IMR-90 (cell line): ENCODE measurements at regions not wholly inside any gene's neighbourhood (a gene's known extent, or its start where the extent isn't known, plus 50 kb on each side); places are given as distances from the start of the nearest gene placed in this dataset.
A peak's percentile ranks its signal among the peaks of the same experiment; 100 is the strongest.

Source experiments
- ATAC-seq: fragments of 200-7000 bp; cut with Tn5 transposase; 2 replicates; pipeline ENCODE4 v1.9.1; 2020; ENCODE audit warnings: low read depth, mild to moderate bottlenecking, moderate library complexity
- BruUV-seq: library from RNA; stranded (reverse); fragments of 400-500 nt; replicated peaks from 2 replicates; lab custom pipeline; 2021; lab: Mats Ljungman, UMichigan
- CTCF ChIA-PET: fragments of 300-600 bp; formaldehyde crosslinking; extraction: SDS; loops from one replicate; lab custom pipeline; 2021; ENCODE audit warnings: antibody characterized with exemption; lab: Yijun Ruan, JAX
- POLR2A ChIA-PET: fragments of 300-600 bp; sonication (Branson Sonifier 250); formaldehyde crosslinking; loops from one replicate; lab custom pipeline; 2022; ENCODE audit warnings: antibody characterized with exemption; ENCODE audit not compliant: unreplicated experiment; lab: Charles Lee
- DNase-seq: peaks from one replicate; pipeline ENCODE4 v3.0.0; 2013
- H2AFZ ChIP-seq: replicated peaks from 2 replicates; pipeline ENCODE3; 2013; ENCODE audit warnings: low read length, mild to moderate bottlenecking; ENCODE audit not compliant: poor library complexity
- H2AK5ac ChIP-seq: 2 replicates; pipeline ENCODE4 v1.6.1; 2013; ENCODE audit warnings: low read depth, low read length, inconsistent platforms
- H2AK9ac ChIP-seq: replicated peaks from 2 replicates; pipeline ENCODE3; 2013; ENCODE audit warnings: mild to moderate bottlenecking, low read depth, low read length, moderate library complexity; ENCODE audit not compliant: poor library complexity
- H2BK120ac ChIP-seq: 2 replicates; pipeline ENCODE4 v1.6.1; 2013; ENCODE audit warnings: low read depth, low read length, inconsistent platforms
- H2BK15ac ChIP-seq: 3 replicates; pipeline ENCODE4 v1.6.1; 2013; ENCODE audit warnings: low read depth, low read length, inconsistent platforms
- H2BK20ac ChIP-seq: 2 replicates; pipeline ENCODE4 v1.6.1; 2013; ENCODE audit warnings: low read depth, mild to moderate bottlenecking, inconsistent platforms, low read length, moderate library complexity
- H2BK5ac ChIP-seq: 2 replicates; pipeline ENCODE4 v1.6.1; 2013; ENCODE audit warnings: mild to moderate bottlenecking, low read depth, low read length, inconsistent platforms; ENCODE audit not compliant: poor library complexity, severe bottlenecking
- H3K14ac ChIP-seq: replicated peaks from 2 replicates; pipeline ENCODE4 v1.6.1; 2013; ENCODE audit warnings: low read depth, low read length, inconsistent platforms
- H3K18ac ChIP-seq: 2 replicates; pipeline ENCODE4 v1.6.1; 2013; ENCODE audit warnings: low read depth, low read length, control low read depth
- H3K23ac ChIP-seq: 2 replicates; pipeline ENCODE4 v1.6.1; 2013; ENCODE audit warnings: low read depth, low read length, inconsistent platforms
- H3K27ac ChIP-seq: 2 replicates; pipeline ENCODE4 v1.5.1; 2013; ENCODE audit warnings: mild to moderate bottlenecking, control low read depth, low read length; ENCODE audit not compliant: insufficient read depth
- H3K27me3 ChIP-seq: 2 replicates; pipeline ENCODE4 v1.6.1; 2013; ENCODE audit warnings: low read length; ENCODE audit not compliant: control insufficient read depth, insufficient read depth
- H3K36me3 ChIP-seq: 2 replicates; pipeline ENCODE4 v1.6.1; 2013; ENCODE audit warnings: low read length, mixed read lengths; ENCODE audit not compliant: control insufficient read depth, insufficient read depth
- H3K4ac ChIP-seq: 2 replicates; pipeline ENCODE4 v1.6.1; 2013; ENCODE audit warnings: low read depth, low read length, inconsistent platforms
- H3K4me1 ChIP-seq: 2 replicates; pipeline ENCODE4 v1.6.1; 2013; ENCODE audit warnings: low read length, mixed read lengths; ENCODE audit not compliant: control insufficient read depth, insufficient read depth
- H3K4me2 ChIP-seq: 2 replicates; pipeline ENCODE4 v1.6.1; 2013; ENCODE audit warnings: low read depth, mild to moderate bottlenecking, control low read depth, low read length, moderate library complexity
- H3K4me3 ChIP-seq: 2 replicates; pipeline ENCODE4 v1.5.1; 2013; ENCODE audit warnings: low read depth, mild to moderate bottlenecking, control low read depth, low read length, moderate library complexity; ENCODE audit not compliant: insufficient read depth
- H3K56ac ChIP-seq: 2 replicates; pipeline ENCODE4 v1.6.1; 2013; ENCODE audit warnings: low read length, inconsistent platforms; ENCODE audit not compliant: insufficient read depth; ENCODE audit errors: extremely low read depth
- H3K79me1 ChIP-seq, 2 experiments: 2 replicates each; pipeline ENCODE4 v1.6.1; 2013; ENCODE audit warnings: low read length in 2 of 2, inconsistent platforms in 1 of 2, low read depth in 1 of 2
- H3K9ac ChIP-seq: 2 replicates; pipeline ENCODE4 v1.6.1; 2013; ENCODE audit warnings: low read depth, low read length, control low read depth
- H3K9me1 ChIP-seq: 2 replicates; pipeline ENCODE4 v1.6.1; 2013; ENCODE audit warnings: low read length, inconsistent platforms; ENCODE audit not compliant: insufficient read depth
- H3K9me3 ChIP-seq: 2 replicates; pipeline ENCODE4 v1.6.1; 2013; ENCODE audit warnings: low read length; ENCODE audit not compliant: control insufficient read depth, insufficient read depth
- H4K20me1 ChIP-seq: 2 replicates; pipeline ENCODE4 v1.6.1; 2013; ENCODE audit warnings: low read length, inconsistent platforms; ENCODE audit not compliant: insufficient read depth
- H4K5ac ChIP-seq: 2 replicates; pipeline ENCODE4 v1.6.1; 2013; ENCODE audit warnings: mild to moderate bottlenecking, low read depth, low read length, control low read depth
- H4K8ac ChIP-seq, 2 experiments: 2 replicates each; pipeline ENCODE4 v1.6.1; 2013; ENCODE audit warnings: low read depth in 2 of 2, low read length in 2 of 2, control low read depth in 1 of 2, inconsistent platforms in 1 of 2
- H4K91ac ChIP-seq: 2 replicates; pipeline ENCODE4 v1.6.1; 2013; ENCODE audit warnings: low read depth, low read length, inconsistent platforms; ENCODE audit not compliant: insufficient read depth
- BHLHE40 ChIP-seq: fragments of 150-350 bp; IDR thresholded peaks from 2 replicates; pipeline ENCODE4 v1.6.1; 2016; ENCODE audit warnings: mild to moderate bottlenecking, low read depth, low read length
- FOS ChIP-seq: fragments of 150-350 bp; IDR thresholded peaks from 2 replicates; pipeline ENCODE4 v1.6.1; 2016; ENCODE audit warnings: low read depth, low read length
- RCOR1 ChIP-seq: IDR thresholded peaks from 2 replicates; pipeline ENCODE4 v1.6.1; 2012; ENCODE audit warnings: mild to moderate bottlenecking, low read length, improper control_type of control experiment; ENCODE audit not compliant: insufficient replicate concordance
- WGBS, 2 experiments: methylation state at CpG; one replicate each; pipeline versions ENCODE4 v1.1.5 to v1.1.7; 2013; ENCODE audit warnings: missing lambda C conversion rate in 2 of 2; ENCODE audit not compliant: insufficient read length in 1 of 2; ENCODE audit errors: extremely low coverage in 2 of 2; 5-methylcytosine and 5-hydroxymethylcytosine counted together
- dilution Hi-C: fragments of 300-500 bp; cut with HindIII; formaldehyde crosslinking; loops from one replicate; pipeline ENCODE4 v1.14.3; 2018; ENCODE audit warnings: low sequenced_read_pairs; ENCODE audit not compliant: unreplicated experiment
- in situ Hi-C: fragments of 300-500 bp; cut with MboI; formaldehyde crosslinking; loops from 3 replicates; pipeline ENCODE4 v1.14.3; 2019; ENCODE audit warnings: low sequenced_read_pairs, inconsistent platforms, mixed read lengths
- intact Hi-C: fragments of 100-400 bp; cut with micrococcal nuclease; formaldehyde crosslinking; loops from 2 replicates; pipeline ENCODE4 v1.10.0; 2022
- TF ChIP-seq, protein P1 (sequence below): fragments of 150-350 bp; IDR thresholded peaks from 2 replicates; pipeline ENCODE4 v1.6.1; 2017; ENCODE audit warnings: mild to moderate bottlenecking, antibody characterized with exemption, low read length, low read depth

DNA sequence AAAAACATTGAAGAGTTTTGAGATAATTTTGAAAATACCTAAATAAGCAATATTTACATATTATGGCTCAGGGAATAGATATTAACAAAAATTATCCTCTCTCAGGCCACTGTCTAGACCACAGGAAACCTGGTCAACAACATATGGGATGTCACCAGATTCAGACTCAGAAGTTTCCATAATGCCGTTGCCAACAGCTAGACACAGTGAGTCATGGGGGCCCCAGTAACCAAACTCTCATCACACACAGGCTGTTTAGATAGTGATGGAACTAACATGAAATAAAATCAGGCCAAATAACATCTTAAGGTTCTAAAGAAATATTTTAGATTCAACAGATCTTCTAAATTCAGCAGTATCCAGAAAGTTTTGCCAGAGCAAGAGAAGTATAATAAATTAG, 681.7 kb upstream of the ADAMTS5 start:
- H2AFZ ChIP-seq, result no peak overlapping the region
- dilution Hi-C loops, result no loop called here
- H4K8ac ChIP-seq, result no peak overlapping the region; a peak in 1 of 4 replicates
- intact Hi-C loops, result no loop called here
- H4K91ac ChIP-seq, result no peak overlapping the region
- H3K4ac ChIP-seq, result peak overlapping the region; percentile 24; the same call in 1 of the 2 replicates
- H3K4me1 ChIP-seq, result peaks cover 2% of the 10 kb centered on the region; the same call in 1 of the 2 replicates
- no peak overlapping the region for H4K5ac ChIP-seq
- peak; percentile 90 for DNase-seq
- no peaks in the 10 kb centered on the region for H3K79me1 ChIP-seq
- no peak overlapping the region for H3K18ac ChIP-seq
- H2BK5ac ChIP-seq, result peak overlapping the region; percentile 98
- H3K23ac ChIP-seq, result no peak overlapping the region
- H3K4me3 ChIP-seq, result no peak overlapping the region
- H2AK5ac ChIP-seq, result no peak overlapping the region; the same call in 1 of the 2 replicates
- in situ Hi-C loops, result no loop called here
- no peak overlapping the region for H2AK9ac ChIP-seq
- peak; percentile 72 for ATAC-seq
- H3K9me1 ChIP-seq, result no peaks in the 10 kb centered on the region
- peak overlapping the region; percentile 27; the same call in 1 of the 3 replicates for H2BK15ac ChIP-seq
- POLR2A ChIA-PET, result no interaction called here
- no peak overlapping the region for H3K14ac ChIP-seq
- no peaks in the 10 kb centered on the region for H3K27me3 ChIP-seq
- H2BK120ac ChIP-seq, result peak overlapping the region; percentile 16; the same call in 1 of the 2 replicates
- H3K9ac ChIP-seq, result no peak overlapping the region
- CTCF ChIA-PET, result interaction anchor here (1.5 kb wide), 1 partner anchor 767 kb away, joined by 3 read pairs; no protein-coding TSS in a partner anchor
- H3K56ac ChIP-seq, result no peak overlapping the region; the same call in 1 of the 2 replicates
- H4K20me1 ChIP-seq, result no peaks in the 10 kb centered on the region
- H2BK20ac ChIP-seq, result peak overlapping the region; percentile 22; the same call in 1 of the 2 replicates
- TF ChIP-seq, protein P1, sequence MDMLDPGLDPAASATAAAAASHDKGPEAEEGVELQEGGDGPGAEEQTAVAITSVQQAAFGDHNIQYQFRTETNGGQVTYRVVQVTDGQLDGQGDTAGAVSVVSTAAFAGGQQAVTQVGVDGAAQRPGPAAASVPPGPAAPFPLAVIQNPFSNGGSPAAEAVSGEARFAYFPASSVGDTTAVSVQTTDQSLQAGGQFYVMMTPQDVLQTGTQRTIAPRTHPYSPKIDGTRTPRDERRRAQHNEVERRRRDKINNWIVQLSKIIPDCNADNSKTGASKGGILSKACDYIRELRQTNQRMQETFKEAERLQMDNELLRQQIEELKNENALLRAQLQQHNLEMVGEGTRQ, result no peak
- TF ChIP-seq BHLHE40, result peak; percentile 26; the same call in 1 of the 2 replicates
- TF ChIP-seq FOS, result peak; percentile 88
- no peak for TF ChIP-seq RCOR1
- WGBS, 2 experiments, result no CpG with 5 or more reads among the region's 1 CpG
- H3K9me3 ChIP-seq, result no peaks in the 10 kb centered on the region
- H3K36me3 ChIP-seq, result no peaks in the 10 kb centered on the region
- peak overlapping the region; percentile 21 for H3K27ac ChIP-seq
- H3K4me2 ChIP-seq, result no peak overlapping the region
- BruUV-seq, result no TSS peak
